ENCODE measurements at regions not wholly inside any gene's neighbourhood (a gene's known extent, or its start where the extent isn't known, plus 50 kb on each side); places are given as distances from the start of the nearest gene placed in this dataset.

GRCh38 chr13:22482496-22483000, 698.2 kb upstream of the SGCG start:
- TF ChIP-seq, protein P1, sequence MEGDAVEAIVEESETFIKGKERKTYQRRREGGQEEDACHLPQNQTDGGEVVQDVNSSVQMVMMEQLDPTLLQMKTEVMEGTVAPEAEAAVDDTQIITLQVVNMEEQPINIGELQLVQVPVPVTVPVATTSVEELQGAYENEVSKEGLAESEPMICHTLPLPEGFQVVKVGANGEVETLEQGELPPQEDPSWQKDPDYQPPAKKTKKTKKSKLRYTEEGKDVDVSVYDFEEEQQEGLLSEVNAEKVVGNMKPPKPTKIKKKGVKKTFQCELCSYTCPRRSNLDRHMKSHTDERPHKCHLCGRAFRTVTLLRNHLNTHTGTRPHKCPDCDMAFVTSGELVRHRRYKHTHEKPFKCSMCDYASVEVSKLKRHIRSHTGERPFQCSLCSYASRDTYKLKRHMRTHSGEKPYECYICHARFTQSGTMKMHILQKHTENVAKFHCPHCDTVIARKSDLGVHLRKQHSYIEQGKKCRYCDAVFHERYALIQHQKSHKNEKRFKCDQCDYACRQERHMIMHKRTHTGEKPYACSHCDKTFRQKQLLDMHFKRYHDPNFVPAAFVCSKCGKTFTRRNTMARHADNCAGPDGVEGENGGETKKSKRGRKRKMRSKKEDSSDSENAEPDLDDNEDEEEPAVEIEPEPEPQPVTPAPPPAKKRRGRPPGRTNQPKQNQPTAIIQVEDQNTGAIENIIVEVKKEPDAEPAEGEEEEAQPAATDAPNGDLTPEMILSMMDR (IDR thresholded peaks at IDR 0.05; ENCODE audit: low read depth, low read length) = no peak
- no peak for TF ChIP-seq POLR2A (IDR thresholded peaks at IDR 0.05; ENCODE audit: extremely low read depth, insufficient read length)
- no peak for TF ChIP-seq MAX (IDR thresholded peaks at IDR 0.05; ENCODE audit: low read depth, low read length)
